Activated CD4-positive, alpha-beta T cell treated with anti-CD3 and anti-CD28 coated beads for 4 hours (primary cell): ENCODE measurements at regions not wholly inside any gene's neighbourhood (a gene's known extent, or its start where the extent isn't known, plus 50 kb on each side); places are given as distances from the start of the nearest gene placed in this dataset.
"Not testable (repeated sequence)": the region's sequence is repeated elsewhere in the genome, so short reads cannot be mapped to it uniquely, and the experiment has no call there.

Source experiments
- DNase-seq, 2 donors: peaks; one replicate each; pipeline ENCODE4 v3.0.0-alpha.2; 2020

GRCh38 chr2:111291566-111291965 lies 170.9 kb downstream of the BCL2L11 start:
- DNase-seq: not testable (repeated sequence)

GRCh38 chr2:111292232-111292968 lies 171.7 kb downstream of the BCL2L11 start:
- not testable (repeated sequence) for DNase-seq

- DNase-seq: not testable (repeated sequence)
Measured at GRCh38 chr2:111294699-111295098, 174.0 kb downstream of the BCL2L11 start.

- not testable (repeated sequence) for DNase-seq
Measured at GRCh38 chr2:111296122-111296804, 175.5 kb downstream of the BCL2L11 start.

- DNase-seq: not testable (repeated sequence)
Measured at GRCh38 chr2:111297128-111297527, 176.4 kb downstream of the BCL2L11 start.

GRCh38 chr2:111298927-111299326 lies 178.2 kb downstream of the BCL2L11 start:
- not testable (repeated sequence) for DNase-seq

GRCh38 chr2:111299635-111300034 lies 178.9 kb downstream of the BCL2L11 start:
- not testable (repeated sequence) for DNase-seq

GRCh38 chr2:111301677-111302076 lies 181.0 kb downstream of the BCL2L11 start:
- DNase-seq: not testable (repeated sequence)

GRCh38 chr2:111302397-111303218 lies 181.9 kb downstream of the BCL2L11 start:
- DNase-seq: not testable (repeated sequence)

GRCh38 chr2:111307302-111307701 lies 186.6 kb downstream of the BCL2L11 start:
- DNase-seq: not testable (repeated sequence)

- DNase-seq: not testable (repeated sequence)
Measured at GRCh38 chr2:111309231-111310075, 188.7 kb downstream of the BCL2L11 start.

- not testable (repeated sequence) for DNase-seq
Measured at GRCh38 chr2:111310395-111310794, 189.7 kb downstream of the BCL2L11 start.

- not testable (repeated sequence) for DNase-seq
Measured at GRCh38 chr2:111311568-111311967, 190.9 kb downstream of the BCL2L11 start.

GRCh38 chr2:111312897-111313607 lies 192.3 kb downstream of the BCL2L11 start:
- DNase-seq: not testable (repeated sequence)

GRCh38 chr2:111313711-111314110 lies 193.0 kb downstream of the BCL2L11 start:
- DNase-seq: not testable (repeated sequence)

- DNase-seq: not testable (repeated sequence)
Measured at GRCh38 chr2:111315188-111315917, 194.6 kb downstream of the BCL2L11 start.

GRCh38 chr2:111316221-111316741 lies 195.6 kb downstream of the BCL2L11 start:
- not testable (repeated sequence) for DNase-seq

GRCh38 chr2:111316881-111317549 lies 196.3 kb downstream of the BCL2L11 start:
- not testable (repeated sequence) for DNase-seq

GRCh38 chr2:111319552-111319951 lies 198.8 kb downstream of the BCL2L11 start:
- DNase-seq: not testable (repeated sequence)

- not testable (repeated sequence) for DNase-seq
Measured at GRCh38 chr2:111320264-111320663, 199.6 kb downstream of the BCL2L11 start.
